GM12864 (cell line): ENCODE measurements at regions not wholly inside any gene's neighbourhood (a gene's known extent, or its start where the extent isn't known, plus 50 kb on each side); places are given as distances from the start of the nearest gene placed in this dataset.
"Not testable (repeated sequence)": the region's sequence is repeated elsewhere in the genome, so short reads cannot be mapped to it uniquely, and the experiment has no call there.

ENCODE experiments used
- DNase-seq: peaks from one replicate; pipeline ENCODE4 v3.0.0-alpha.2; 2011; ENCODE audit warnings: low read depth
- H3K4me3 ChIP-seq: 2 replicates; pipeline ENCODE4 v1.5.1; 2011; ENCODE audit warnings: mild to moderate bottlenecking, low read depth, low read length, control low read depth
- TF ChIP-seq, protein P1 (sequence below): IDR thresholded peaks from 2 replicates; pipeline ENCODE4 v1.5.1; 2011; ENCODE audit warnings: low read depth, mild to moderate bottlenecking, moderate library complexity, low read length, control low read depth, inconsistent platforms; ENCODE audit errors: missing control alignments

DNA sequence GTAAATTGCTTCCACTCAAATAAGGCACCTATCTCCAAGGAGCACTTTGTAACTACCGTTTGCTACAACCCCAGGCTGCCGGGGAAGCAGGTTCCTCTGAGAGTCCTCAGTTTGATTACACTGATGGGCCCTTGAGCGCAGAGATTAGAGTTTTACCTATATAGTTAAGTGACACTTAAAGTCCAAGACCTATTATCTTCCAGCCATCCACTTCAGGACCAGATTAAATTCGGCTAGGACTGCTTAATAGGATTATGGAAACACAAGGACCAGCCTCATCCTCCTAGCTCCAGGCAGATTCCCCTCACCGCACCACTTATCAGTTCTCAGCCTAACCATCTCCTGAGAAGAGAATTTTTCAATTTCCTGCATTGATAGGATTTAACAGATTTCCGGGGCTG, 64.7 kb upstream of the TIAM2 start:
- H3K4me3 ChIP-seq = no peak overlapping the region
- no peak for DNase-seq
- TF ChIP-seq, protein P1, sequence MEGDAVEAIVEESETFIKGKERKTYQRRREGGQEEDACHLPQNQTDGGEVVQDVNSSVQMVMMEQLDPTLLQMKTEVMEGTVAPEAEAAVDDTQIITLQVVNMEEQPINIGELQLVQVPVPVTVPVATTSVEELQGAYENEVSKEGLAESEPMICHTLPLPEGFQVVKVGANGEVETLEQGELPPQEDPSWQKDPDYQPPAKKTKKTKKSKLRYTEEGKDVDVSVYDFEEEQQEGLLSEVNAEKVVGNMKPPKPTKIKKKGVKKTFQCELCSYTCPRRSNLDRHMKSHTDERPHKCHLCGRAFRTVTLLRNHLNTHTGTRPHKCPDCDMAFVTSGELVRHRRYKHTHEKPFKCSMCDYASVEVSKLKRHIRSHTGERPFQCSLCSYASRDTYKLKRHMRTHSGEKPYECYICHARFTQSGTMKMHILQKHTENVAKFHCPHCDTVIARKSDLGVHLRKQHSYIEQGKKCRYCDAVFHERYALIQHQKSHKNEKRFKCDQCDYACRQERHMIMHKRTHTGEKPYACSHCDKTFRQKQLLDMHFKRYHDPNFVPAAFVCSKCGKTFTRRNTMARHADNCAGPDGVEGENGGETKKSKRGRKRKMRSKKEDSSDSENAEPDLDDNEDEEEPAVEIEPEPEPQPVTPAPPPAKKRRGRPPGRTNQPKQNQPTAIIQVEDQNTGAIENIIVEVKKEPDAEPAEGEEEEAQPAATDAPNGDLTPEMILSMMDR = no peak

DNA sequence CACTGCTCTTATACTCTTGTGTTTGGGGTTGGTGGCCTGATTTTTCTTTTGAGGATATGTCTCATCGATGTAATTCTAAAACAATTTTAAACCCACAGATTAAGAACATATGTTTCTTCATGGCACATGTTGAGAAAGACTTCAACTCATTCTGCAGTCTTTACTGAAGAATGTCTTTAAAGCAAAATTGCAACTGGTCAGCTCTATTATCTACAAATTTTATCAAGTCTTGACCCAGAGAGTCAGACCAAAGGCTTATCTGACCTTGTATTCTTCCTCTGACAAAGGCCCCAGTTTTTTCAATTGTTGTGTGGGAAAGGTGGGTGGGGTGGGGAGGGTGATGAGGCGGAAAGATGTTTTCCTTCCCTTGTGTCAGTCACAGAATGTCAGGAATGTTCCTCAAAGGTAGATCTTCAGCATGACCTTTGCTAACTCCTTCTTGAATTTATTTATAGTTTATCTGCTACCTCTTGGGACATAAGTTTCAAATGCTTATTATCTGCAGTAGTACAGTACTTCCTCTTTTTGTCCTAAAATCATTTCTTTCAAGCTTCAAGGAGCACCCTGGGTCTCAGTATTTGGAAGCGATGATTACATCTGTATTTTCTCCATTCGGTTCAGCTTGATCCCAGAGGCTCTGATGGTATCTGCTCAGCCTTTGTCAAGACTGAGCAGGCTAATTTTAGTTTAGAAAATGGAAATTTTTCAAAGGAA, 63.2 kb upstream of the TIAM2 start:
- H3K4me3 ChIP-seq = no peak overlapping the region
- TF ChIP-seq, protein P1 = no peak
- no peak for DNase-seq

DNA sequence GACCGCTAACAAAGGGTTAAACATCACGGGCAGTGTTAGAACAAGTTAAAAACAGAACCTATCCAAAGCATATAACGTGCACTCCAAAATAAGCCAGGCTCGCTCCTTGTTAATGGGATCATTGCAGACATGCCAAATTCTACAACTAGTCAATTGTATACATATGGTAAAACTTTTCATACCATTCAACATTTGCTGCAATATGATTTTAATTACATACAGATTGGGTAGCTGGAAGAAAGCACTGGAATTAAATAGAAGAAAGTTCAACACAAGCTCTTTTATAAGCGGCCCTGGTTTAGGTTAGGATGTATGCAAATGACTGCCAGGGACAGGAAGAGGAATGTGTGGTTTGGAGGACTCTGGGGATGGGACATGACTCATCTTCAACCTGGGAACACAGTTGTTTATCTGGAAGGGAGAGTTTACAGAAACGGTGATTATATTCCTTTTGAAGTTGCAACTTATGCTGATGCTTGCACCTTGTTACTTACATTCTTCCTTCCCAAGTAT, 62.5 kb upstream of the TIAM2 start:
- DNase-seq = no peak
- no peak overlapping the region for H3K4me3 ChIP-seq
- TF ChIP-seq, protein P1 = no peak

DNA sequence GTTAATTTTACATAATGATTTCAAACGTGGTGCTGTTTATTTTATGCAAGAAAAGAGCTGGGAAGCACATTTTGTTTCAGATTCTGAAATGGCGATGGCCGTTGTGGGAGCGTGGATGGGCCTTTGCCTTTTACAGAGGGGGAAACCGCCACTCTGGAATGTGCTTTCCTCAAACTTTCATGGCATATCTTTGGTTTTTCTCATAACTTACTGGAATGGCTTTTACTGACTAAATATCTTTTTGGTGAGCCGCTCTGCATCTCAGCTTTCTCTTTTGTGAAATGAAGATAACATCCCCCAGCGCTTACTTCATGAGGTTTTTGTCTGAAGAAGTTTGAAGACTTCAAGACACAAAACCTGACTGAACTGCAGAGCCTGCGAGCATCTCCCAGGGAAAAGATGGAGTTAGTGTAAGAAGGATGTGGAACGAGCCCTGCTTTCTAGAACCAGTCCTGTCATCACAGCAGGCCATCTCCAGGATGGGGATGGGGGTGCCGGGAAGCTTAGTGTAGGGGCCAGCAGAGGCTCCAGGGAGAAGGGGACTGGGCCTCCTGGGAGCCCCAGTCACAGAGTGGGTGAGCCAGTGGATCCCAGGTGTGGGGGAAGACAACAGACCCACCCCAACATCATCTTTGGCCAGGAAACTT, 61.8 kb upstream of the TIAM2 start:
- TF ChIP-seq, protein P1 = no peak
- H3K4me3 ChIP-seq = no peak overlapping the region
- DNase-seq = no peak

DNA sequence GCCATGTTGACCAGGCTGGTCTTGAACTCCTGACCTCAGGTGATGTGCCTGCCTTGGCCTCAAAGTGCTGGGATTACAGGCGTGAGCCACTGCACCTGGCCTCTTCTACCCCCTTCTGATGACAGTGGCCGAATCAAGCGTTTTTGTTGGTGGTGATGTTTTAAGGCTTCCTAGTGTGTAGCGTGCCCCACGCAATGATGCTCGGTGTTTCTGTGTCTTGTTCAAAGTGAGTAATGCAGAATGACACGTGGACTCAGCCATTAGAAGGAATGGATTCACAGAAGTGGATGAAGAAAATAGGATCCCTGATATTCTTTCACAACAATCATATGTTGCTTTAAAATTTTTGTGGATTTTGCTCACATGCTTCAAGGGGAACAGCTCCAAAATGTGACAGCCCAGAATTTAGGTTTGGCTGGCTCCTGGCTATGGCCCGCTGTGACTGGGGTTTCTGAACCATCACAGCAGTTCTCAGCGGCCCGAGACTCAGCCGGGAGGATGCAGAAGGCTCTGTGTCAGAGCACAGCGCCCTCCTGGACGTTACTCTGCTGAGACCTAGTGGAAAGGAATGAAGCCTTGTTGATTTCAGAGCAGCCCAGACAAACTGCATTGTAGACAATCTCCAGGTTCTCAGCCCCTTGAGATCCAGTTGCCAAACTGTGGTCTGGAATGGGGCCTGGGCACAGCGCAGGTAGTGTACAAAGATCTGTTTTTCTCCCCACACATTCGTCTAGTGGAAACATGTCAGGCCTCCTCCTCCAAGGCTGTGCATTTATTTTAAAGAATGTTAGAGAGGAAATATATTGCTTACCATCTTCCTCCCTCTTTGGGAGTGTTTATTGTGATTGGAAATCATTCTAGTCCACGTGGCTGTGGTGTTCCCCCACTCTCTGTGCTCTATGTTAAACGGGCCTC, 57.6 kb upstream of the TIAM2 start:
- TF ChIP-seq, protein P1 = no peak
- no peak overlapping the region for H3K4me3 ChIP-seq
- no peak for DNase-seq

DNA sequence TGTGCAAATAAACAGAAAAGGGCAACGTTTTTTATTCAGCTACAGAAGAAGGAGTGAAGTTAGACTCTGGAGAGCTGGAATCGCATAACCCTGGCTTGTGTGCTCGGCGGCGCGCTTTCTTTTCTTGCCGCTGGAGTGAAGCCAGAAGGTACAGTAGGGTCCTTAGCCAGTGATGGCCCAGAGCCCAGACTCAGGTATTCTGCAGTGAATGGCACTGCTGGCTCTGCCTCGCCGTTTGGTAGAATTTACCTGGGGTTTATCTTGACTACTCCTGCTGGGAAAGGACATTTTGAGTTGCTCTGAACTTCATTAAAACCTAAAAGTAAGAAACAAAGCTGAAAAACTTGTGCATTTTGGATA, 56.9 kb upstream of the TIAM2 start:
- no peak overlapping the region for H3K4me3 ChIP-seq
- DNase-seq = no peak
- TF ChIP-seq, protein P1 = no peak

DNA sequence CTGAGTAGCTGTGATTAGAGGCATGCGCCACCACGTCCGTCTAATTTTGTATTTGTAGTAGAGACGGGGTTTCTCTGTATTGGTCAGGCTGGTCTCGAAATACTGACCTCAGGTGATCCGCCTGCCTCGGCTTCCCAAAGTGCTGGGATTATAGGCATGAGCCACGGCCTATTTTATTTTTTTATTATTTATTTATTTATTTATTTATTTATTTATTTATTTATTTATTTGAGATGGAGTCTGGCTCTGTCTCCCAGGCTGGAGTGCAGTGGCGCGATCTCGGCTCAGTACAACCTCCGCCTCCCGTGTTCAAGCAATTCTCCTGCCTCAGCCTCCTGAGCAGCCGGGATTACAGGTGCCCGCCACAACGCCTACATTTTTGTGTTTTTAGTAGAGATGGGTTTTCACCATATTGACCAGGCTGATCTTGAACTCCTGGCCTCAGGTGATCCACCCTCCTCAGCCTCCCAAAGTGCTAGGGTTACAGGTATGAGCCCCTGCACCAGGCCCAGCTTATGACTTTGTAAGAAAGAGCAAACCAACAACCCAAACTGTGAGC, 56.3 kb upstream of the TIAM2 start:
- H3K4me3 ChIP-seq, DNase-seq: not testable (repeated sequence)
